Forelimb muscle (tissue), 1 donor: ENCODE measurements at regions not wholly inside any gene's neighbourhood (a gene's known extent, or its start where the extent isn't known, plus 50 kb on each side); places are given as distances from the start of the nearest gene placed in this dataset.

Source experiments
- DNase-seq: peaks from one replicate; pipeline ENCODE4 v3.0.0-alpha.2; 2013; ENCODE audit warnings: low read depth

DNA sequence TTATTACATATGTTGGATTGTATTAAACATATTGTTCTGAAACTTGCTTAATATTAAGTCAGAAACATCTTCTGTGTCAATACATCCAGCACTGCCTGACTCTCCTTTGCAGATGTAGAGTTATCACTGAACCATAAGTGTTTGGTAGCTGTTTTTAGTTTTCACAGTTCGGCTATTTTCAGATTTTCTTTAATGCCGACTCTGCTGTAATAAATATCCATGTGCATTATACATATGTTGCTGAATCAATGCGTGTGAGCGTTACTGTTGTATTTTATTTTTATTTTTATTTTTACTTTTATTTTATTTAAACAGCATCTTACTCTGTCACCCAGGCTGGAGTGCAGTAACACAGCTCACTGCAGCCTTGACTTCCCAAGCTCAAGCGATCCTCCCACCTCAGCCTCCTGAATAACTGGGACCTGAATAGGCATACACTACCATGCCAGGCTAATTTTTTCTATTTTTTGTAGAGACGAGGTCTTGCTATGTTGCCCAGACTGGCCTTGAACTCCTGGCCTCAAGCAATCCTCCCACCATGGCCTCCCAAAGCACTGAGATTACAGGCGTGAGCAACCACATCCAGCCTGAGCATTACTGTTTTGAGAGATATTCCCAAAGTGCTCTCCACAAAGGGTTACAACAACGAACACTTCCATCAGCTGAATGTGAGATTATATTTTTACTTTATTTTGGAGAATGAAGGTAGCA is 50.7 kb upstream of the NOCT start:
- no peak for DNase-seq

GRCh38 chr4:138963412-138963811 is 52.2 kb upstream of the NOCT start:
- DNase-seq = no peak

DNA sequence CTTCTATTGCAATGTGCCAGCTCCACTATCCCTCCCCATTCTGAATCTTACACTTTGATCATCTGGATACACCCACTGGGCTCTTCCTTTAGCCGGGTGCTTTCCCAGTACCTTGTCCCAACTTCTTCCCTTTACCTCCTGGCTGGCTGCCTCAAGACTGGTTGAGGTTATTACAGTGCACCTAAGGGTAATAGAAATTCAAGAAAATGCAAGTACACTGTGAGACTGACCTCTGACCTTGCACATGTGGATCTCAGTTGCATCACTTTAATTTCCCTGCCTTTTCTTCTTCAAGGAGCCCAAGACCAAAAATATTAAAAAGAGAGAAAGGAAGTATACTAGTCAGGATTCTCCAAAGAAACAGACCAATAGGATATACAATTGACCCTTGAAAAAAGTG is 53.9 kb upstream of the NOCT start:
- DNase-seq = no peak

- no peak for DNase-seq
Measured at GRCh38 chr4:138961129-138961528, 54.5 kb upstream of the NOCT start.

- DNase-seq = no peak
Measured at GRCh38 chr4:138960175-138960710, 55.3 kb upstream of the NOCT start.

DNA sequence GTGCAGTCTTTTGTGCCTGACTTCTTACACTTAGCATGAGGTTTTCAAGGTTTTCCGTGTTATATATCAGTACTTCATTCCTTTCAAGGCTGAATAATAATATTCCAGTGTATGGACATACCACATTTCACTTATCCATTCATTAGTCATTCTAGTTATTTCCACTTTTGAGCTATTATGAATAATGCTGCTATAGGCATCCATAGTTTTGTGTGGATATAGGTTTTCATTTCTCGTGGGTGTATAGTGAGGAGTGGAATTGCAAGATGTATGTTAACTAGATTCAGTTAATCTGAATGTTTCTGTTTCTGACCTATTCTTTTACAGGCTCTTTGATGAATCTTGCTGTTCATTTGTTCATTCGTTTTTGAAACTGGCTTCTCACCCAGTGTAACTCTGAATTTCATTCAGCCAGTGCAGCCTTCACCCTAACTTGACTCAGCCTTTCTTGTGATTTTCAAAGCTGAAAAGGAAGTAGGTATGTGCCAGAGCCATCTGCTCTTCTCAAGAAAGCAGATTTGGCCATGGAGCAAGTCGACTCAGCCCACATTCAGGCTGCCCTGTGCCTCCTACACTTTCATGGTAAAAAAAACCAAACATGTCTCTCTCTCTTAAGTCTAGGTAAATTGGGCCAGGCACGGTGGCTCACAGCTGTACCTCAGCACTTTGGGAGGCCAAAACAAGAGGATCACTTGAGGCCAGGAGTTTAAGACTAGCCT is 56.3 kb upstream of the NOCT start:
- no peak for DNase-seq

DNA sequence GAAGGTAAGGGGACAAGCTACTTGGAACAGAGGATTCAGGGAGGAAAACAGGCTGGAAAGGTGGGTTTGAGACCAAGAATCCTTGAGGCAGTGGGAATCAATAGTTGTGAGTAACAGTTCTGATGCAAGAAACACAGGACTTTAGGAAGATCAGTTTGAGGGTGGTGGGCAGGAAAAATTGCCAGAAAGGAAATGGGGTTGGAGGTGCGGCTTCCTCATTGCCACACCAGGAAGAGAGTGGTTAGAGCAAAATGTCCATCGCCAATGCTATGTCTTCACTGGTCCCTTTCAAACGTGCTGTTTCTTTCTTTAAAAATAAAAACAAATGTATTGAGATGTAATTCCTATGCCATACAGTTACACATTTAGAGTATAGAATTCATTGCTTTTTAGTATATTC is 57.1 kb upstream of the NOCT start:
- DNase-seq = no peak

DNA sequence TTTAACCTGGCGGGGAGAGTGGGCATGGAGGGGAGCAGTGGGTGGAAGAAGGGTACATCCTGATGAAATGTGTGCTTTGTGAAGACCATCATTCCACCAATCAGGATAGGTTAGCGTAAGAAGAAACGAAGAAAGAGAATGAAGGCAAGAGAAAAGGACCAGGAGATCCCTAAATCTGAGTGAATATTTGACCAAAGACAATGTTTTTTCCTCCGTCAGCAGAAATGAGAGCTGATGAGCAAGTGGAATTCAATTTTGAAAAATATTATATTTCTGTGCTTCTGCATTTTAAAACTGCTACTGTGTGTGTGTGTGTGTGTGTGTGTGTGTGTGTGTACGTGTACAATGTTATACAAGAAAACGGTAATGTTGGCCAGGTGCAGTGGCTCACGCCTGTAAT is 58.3 kb upstream of the NOCT start:
- DNase-seq = no peak

- DNase-seq = no peak
Measured at GRCh38 chr4:138954428-138954827, 61.2 kb upstream of the NOCT start.

DNA sequence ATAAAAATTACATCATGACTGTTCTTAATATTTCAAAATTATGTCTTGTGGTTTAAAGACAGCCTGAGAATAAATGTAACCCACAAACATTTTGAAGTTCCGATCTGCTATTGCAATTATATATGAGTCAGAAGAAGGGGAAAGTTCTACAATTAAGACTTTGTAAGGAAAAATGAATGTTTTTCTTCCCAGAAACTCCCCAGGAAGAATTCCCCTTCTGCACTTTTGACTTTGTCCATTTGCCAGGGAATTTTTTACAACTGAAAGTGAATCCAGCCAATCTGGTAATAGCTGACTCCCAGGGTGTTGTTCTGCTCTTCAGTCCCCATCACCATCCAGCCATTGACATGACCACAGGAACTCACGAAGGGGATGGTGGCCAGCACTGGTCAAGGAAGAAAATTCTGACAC is 61.6 kb upstream of the NOCT start:
- DNase-seq = peak; percentile 20

DNA sequence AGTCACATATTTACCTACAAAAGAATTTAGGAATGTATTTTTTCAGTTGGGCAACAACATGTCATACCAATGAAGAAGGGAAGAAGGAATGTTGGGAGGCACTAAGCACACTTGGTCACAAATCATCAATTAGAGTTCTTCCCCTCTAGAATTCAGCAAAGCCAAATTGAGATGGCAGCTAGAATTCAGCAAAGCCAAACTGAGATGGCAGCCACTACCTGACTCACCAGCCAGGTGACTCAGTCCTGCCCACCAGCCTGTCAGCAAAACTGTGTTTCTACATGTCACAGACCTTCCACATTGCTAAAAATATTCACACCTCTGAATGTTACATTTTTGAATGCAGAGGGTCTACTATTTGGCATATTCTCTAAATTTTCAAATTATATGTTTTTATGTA is 63.2 kb upstream of the NOCT start:
- DNase-seq = no peak

DNA sequence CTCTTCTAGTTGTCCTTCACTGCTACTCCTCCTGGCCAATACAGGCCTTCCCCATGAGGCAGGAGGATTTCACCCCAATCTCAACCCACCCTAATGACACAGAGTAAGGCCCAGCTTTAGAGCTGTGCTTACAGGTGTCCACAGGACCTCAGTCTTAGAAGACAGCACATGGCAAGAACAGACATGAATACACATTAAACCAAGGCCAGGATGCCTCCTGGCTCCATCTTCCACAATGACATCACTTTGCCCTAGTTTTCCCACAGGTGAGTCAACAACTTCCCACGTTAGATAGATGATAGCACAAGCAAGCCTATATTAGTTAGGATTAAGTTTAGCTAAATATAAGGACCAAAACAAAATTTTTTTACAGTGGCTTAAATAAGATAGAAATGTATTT is 63.8 kb upstream of the NOCT start:
- DNase-seq = no peak

GRCh38 chr4:138949866-138950265 is 65.7 kb upstream of the NOCT start:
- no peak for DNase-seq

GRCh38 chr4:138948918-138949317 is 66.7 kb upstream of the NOCT start:
- DNase-seq = no peak

DNA sequence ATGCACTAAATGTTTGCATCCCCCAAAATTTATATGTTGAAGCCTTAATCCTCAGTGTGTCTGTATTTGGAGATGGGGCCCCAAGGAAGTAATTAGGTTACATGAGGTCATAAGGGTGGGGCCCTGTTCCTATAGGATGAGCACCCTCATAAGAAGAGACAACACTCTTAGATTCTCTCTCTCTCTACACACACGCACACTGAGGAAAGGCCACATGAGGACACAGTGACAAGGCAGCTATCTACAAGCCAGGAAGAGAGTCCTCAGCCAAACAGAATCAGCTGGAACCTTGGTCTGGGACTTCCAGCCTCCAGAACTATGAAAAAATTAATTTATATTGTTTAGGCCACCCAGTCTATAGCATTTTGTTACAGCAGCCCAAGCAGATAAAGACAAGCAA is 69.3 kb upstream of the NOCT start:
- DNase-seq = no peak

- DNase-seq = no peak
Measured at GRCh38 chr4:138945840-138946239, 69.7 kb upstream of the NOCT start.

DNA sequence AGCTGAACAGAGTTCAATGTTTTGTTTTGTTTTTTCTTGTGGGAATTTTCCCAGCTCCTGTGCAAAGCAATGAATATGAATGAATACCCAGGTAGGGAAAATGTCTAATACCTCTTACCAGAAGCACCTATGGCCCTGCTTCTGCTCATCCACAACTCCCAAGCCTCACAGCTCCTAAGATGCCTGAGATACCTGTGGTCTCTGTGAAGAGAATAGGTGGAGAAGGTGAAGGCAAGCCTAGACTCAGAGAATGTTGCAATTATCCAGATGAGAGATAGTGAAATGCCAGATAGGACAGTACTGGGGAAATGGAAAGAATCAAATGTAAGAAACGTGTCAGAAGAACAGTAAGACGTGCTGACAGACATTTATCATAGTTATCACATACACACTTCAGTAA is 70.2 kb upstream of the NOCT start:
- no peak for DNase-seq

DNA sequence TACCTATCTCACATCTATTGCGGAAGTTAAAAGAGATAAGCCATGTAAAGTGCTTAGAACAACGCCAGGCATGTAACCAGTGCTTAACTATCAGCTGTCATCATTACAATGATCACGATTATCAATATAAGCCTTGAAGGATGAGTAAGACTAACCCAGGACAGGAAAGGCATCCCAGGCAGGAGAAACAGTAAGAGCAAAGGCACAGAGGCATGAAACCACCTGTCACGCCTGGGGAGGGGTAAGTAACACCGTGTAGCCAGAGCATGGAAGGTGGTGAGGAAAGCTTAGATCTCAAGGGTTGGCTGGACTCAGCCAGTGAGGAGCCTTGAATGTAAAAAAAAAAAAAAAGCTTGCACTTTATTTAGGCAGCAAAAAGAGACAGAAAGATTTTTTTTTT is 71.7 kb upstream of the NOCT start:
- no peak for DNase-seq

DNA sequence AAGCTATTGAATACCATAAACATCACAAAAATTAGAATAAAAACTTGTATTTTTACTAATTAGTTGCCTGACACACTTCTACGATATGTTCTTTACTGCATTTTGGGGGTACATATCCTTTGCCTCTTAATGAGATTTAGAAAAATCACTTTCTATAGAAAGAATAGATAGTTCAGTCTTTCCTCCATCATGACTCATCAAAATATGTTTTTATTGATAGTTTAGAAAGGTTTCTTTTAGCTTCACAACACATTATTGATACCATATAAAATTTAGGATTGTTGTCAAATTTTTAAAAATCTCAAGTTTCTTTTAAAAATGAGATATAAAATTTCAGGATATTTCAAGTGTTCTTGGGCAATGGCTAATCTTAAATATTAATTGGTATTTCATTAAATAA is 74.5 kb upstream of the NOCT start:
- DNase-seq = no peak

DNA sequence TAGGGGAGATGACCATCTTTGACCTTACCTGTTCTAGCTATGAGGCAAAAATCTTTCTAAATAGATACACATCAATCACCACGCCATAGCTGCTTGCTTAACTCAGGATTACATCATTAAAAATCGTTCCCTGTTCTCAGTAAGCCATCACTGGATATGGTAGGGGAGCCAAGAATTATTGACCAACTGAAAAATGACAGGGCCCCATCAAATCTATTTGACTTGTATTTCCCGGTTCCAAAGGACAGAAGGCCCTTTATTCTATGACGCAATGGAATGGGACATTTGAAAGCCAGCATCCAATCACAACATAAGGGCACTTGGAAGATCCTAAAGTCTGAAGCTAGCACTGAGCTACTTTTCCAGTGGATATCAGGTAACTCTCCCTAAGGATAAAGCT is 75.6 kb upstream of the NOCT start:
- no peak for DNase-seq

DNA sequence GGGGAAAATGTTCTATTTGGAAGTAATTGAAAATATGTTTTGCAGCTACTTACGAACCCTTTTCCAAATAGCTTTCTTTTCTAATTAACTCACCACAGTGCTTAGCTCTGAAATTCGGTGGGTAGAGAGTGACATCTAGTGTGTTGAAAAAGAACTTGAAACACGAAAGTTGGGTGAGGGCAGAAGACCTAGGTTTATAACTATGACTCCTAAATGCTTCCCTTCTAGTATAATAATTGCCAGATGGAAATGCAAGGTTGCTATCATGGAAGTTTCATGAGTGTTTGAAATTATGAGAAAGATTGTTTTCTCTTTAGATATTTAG is 77.3 kb upstream of the NOCT start:
- peak; percentile 16 for DNase-seq

DNA sequence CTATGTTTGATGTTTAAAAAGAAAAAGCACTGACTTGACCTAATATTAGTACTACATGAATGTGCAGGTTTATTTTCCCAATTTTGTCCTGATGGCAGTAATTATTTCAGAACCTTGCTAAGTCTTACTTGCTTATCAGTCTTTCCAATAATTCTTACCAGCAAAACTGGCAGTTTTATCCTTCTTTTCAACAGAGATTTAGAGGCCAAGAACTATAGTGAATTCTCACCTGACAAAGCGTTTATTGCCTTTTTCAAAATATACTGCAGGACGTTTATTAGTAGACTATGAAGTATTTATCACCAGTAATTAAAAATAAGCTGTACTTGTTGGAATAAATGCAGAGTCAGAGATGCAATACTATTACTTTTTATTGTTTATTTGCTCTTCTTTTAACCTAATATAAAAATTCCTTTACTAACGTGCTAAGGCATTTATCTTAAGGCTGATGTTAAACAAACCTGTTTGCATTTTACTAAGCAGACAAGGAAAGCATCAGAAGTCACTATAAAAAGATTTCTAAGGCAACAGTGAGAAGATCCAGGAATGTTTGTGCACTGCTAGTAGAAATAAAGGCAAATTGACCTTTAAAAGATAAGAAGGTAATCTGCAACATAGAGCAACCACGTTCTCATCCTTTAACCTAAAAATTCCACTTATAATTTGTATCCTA is 80.3 kb upstream of the NOCT start:
- no peak for DNase-seq

DNA sequence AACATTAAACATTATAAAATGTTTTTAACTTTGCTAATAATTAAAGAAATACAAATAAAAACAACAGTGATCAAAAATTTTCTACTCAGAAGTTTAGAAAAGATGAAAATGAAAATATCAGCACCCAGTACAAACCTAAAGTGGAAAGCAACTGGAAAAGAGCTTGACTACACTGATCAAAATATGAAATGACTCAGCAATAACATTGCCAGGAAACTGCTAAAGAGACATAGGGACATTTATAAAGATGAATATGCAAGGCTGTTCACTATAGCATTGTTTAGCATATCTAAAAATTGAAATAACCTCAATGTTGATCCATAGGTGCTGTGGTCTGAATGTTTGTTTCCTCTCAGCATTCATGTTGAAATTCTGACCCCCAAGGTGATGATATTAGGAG is 88.5 kb upstream of the NOCT start:
- DNase-seq = no peak
